Smooth muscle cell (in vitro differentiated cells): ENCODE measurements at regions not wholly inside any gene's neighbourhood (a gene's known extent, or its start where the extent isn't known, plus 50 kb on each side); places are given as distances from the start of the nearest gene placed in this dataset.

Experiments
- DNase-seq: peaks from one replicate; lab custom pipeline; 2025; ENCODE audit not compliant: unreplicated experiment; lab: John Stamatoyannopoulos, UW
- H2AFZ ChIP-seq: fragments of 200-600 bp; sonication (generic); 2 replicates; pipeline ENCODE4 v1.6.0; 2016; ENCODE audit warnings: antibody characterized with exemption, low read depth, mild to moderate bottlenecking
- H3F3A ChIP-seq: fragments of 200-600 bp; sonication (generic); 2 replicates; pipeline ENCODE4 v1.6.0; 2017; ENCODE audit warnings: antibody characterized with exemption, low read depth
- H3K27ac ChIP-seq: fragments of 200-600 bp; sonication (generic); 2 replicates; pipeline ENCODE4 v1.5.1; 2016; ENCODE audit warnings: low read depth, mild to moderate bottlenecking
- H3K27me3 ChIP-seq: fragments of 200-600 bp; sonication (generic); 2 replicates; pipeline ENCODE4 v1.6.1; 2016; ENCODE audit warnings: low read depth, mild to moderate bottlenecking
- H3K36me3 ChIP-seq: fragments of 200-600 bp; sonication (generic); 2 replicates; pipeline ENCODE4 v1.5.1; 2016; ENCODE audit warnings: low read depth
- H3K4me1 ChIP-seq: fragments of 200-600 bp; sonication (generic); 2 replicates; pipeline ENCODE4 v1.5.1; 2016; ENCODE audit warnings: low read depth
- H3K4me2 ChIP-seq: fragments of 200-600 bp; sonication (generic); 2 replicates; pipeline ENCODE4 v1.6.0; 2016; ENCODE audit warnings: mild to moderate bottlenecking
- H3K4me3 ChIP-seq: fragments of 200-600 bp; sonication (generic); 2 replicates; pipeline ENCODE4 v1.5.1; 2016; ENCODE audit warnings: mild to moderate bottlenecking
- H3K79me2 ChIP-seq: fragments of 200-600 bp; sonication (generic); 2 replicates; pipeline ENCODE4 v1.6.0; 2016; ENCODE audit warnings: low read depth, mild to moderate bottlenecking
- H3K9ac ChIP-seq: fragments of 200-600 bp; sonication (generic); 2 replicates; pipeline ENCODE4 v1.6.0; 2016; ENCODE audit warnings: low read depth
- H3K9me3 ChIP-seq: fragments of 200-600 bp; sonication (generic); replicated peaks from 2 replicates; pipeline ENCODE4 v1.5.1; 2016; ENCODE audit warnings: low read depth
- H4K20me1 ChIP-seq: fragments of 200-600 bp; sonication (generic); 2 replicates; pipeline ENCODE4 v1.6.0; 2016; ENCODE audit warnings: low read depth
- CTCF ChIP-seq: fragments of 200-600 bp; sonication (generic); IDR thresholded peaks from 2 replicates; pipeline ENCODE4 v1.5.1; 2017; ENCODE audit warnings: borderline replicate concordance, mild to moderate bottlenecking, antibody characterized with exemption; ENCODE audit not compliant: insufficient read depth, poor library complexity, severe bottlenecking
- WGBS: methylation state at CpG from one replicate; pipeline ENCODE4 v1.1.7; 2016; ENCODE audit warnings: low lambda C conversion rate; 5-methylcytosine and 5-hydroxymethylcytosine counted together

GRCh38 chr4:24236532-24236931, 346.7 kb upstream of the PPARGC1A start:
- H4K20me1 ChIP-seq, result no peaks in the 10 kb centered on the region
- H3K4me1 ChIP-seq, result peaks cover 9% of the 10 kb centered on the region
- H3K9me3 ChIP-seq, result no peaks in the 10 kb centered on the region
- no peak overlapping the region for H2AFZ ChIP-seq
- H3F3A ChIP-seq, result no peaks in the 10 kb centered on the region
- H3K27me3 ChIP-seq, result peaks cover 16% of the 10 kb centered on the region
- 77% methylated on average over 3 of the region's 3 CpGs for WGBS
- TF ChIP-seq CTCF, result no peak
- no peak overlapping the region for H3K9ac ChIP-seq
- H3K79me2 ChIP-seq, result no peaks in the 10 kb centered on the region
- no peak for DNase-seq
- no peaks in the 10 kb centered on the region for H3K36me3 ChIP-seq
- H3K4me2 ChIP-seq, result no peak overlapping the region
- no peak overlapping the region for H3K4me3 ChIP-seq
- H3K27ac ChIP-seq, result no peak overlapping the region

GRCh38 chr4:24236120-24236519, 346.3 kb upstream of the PPARGC1A start:
- 94% methylated on average over 5 of the region's 5 CpGs for WGBS
- H3K79me2 ChIP-seq, result no peaks in the 10 kb centered on the region
- no peak overlapping the region for H2AFZ ChIP-seq
- H3K27ac ChIP-seq, result no peak overlapping the region
- DNase-seq, result no peak
- no peaks in the 10 kb centered on the region for H3K36me3 ChIP-seq
- no peaks in the 10 kb centered on the region for H3F3A ChIP-seq
- no peak for TF ChIP-seq CTCF
- no peaks in the 10 kb centered on the region for H3K9me3 ChIP-seq
- peaks cover 15% of the 10 kb centered on the region for H3K27me3 ChIP-seq
- no peaks in the 10 kb centered on the region for H4K20me1 ChIP-seq
- no peak overlapping the region for H3K4me3 ChIP-seq
- peaks cover 9% of the 10 kb centered on the region for H3K4me1 ChIP-seq
- no peak overlapping the region for H3K4me2 ChIP-seq
- H3K9ac ChIP-seq, result no peak overlapping the region

- H3K4me2 ChIP-seq, result no peak overlapping the region
- peaks cover 10% of the 10 kb centered on the region for H3K27me3 ChIP-seq
- DNase-seq, result no peak
- TF ChIP-seq CTCF, result no peak
- H4K20me1 ChIP-seq, result no peaks in the 10 kb centered on the region
- no peaks in the 10 kb centered on the region for H3K79me2 ChIP-seq
- H3K4me1 ChIP-seq, result peaks cover 9% of the 10 kb centered on the region
- no peak overlapping the region for H3K4me3 ChIP-seq
- H3K27ac ChIP-seq, result no peak overlapping the region
- no peaks in the 10 kb centered on the region for H3F3A ChIP-seq
- H3K36me3 ChIP-seq, result no peaks in the 10 kb centered on the region
- no peaks in the 10 kb centered on the region for H3K9me3 ChIP-seq
- no peak overlapping the region for H2AFZ ChIP-seq
- H3K9ac ChIP-seq, result no peak overlapping the region
Measured at GRCh38 chr4:24235618-24236017, 345.8 kb upstream of the PPARGC1A start.

- 90% methylated on average over 3 of the region's 3 CpGs for WGBS
- DNase-seq, result no peak
- no peak for TF ChIP-seq CTCF
- peaks cover 9% of the 10 kb centered on the region for H3K4me1 ChIP-seq
- no peak overlapping the region for H2AFZ ChIP-seq
- H3K36me3 ChIP-seq, result no peaks in the 10 kb centered on the region
- H4K20me1 ChIP-seq, result no peaks in the 10 kb centered on the region
- no peak overlapping the region for H3K9ac ChIP-seq
- H3F3A ChIP-seq, result no peaks in the 10 kb centered on the region
- H3K27ac ChIP-seq, result no peak overlapping the region
- no peaks in the 10 kb centered on the region for H3K79me2 ChIP-seq
- H3K4me3 ChIP-seq, result no peak overlapping the region
- H3K4me2 ChIP-seq, result no peak overlapping the region
- peaks cover 7% of the 10 kb centered on the region for H3K27me3 ChIP-seq
- no peaks in the 10 kb centered on the region for H3K9me3 ChIP-seq
Measured at GRCh38 chr4:24234288-24234848, 344.5 kb upstream of the PPARGC1A start.
